A549 (cell line): ENCODE measurements at regions not wholly inside any gene's neighbourhood (a gene's known extent, or its start where the extent isn't known, plus 50 kb on each side); places are given as distances from the start of the nearest gene placed in this dataset.

Source experiments
- ATOH8 ChIP-seq: fragments of 250-450 bp; sonication (Bioruptor Pico); IDR thresholded peaks from 2 replicates; pipeline ENCODE4 v1.5.0; 2020; ENCODE audit warnings: low read depth, mild to moderate bottlenecking, moderate library complexity
- CTCF ChIP-seq: fragments of >200 bp; sonication (Bioruptor Twin); formaldehyde crosslinking; IDR thresholded peaks from 3 replicates; pipeline ENCODE4 v1.5.1; 2016
- JUN ChIP-seq, 2 experiments: fragments of >200 bp; sonication (Bioruptor Twin); formaldehyde crosslinking; IDR thresholded peaks; 2 replicates in 1 of 2; 3 replicates in 1 of 2; pipeline ENCODE4 v1.6.1; 2016 to 2017
- SREBF2 ChIP-seq: fragments of 450-650 bp; IDR thresholded peaks from 2 replicates; pipeline ENCODE4 v1.6.1; 2014; ENCODE audit warnings: mild to moderate bottlenecking, moderate library complexity
- TF ChIP-seq, protein P1 (sequence below): IDR thresholded peaks from 2 replicates; pipeline ENCODE4 v1.6.1; 2012
- TF ChIP-seq, protein P2 (sequence below): fragments of >200 bp; sonication (Bioruptor Twin); formaldehyde crosslinking; IDR thresholded peaks from 3 replicates; pipeline ENCODE4 v1.6.1; 2016

DNA sequence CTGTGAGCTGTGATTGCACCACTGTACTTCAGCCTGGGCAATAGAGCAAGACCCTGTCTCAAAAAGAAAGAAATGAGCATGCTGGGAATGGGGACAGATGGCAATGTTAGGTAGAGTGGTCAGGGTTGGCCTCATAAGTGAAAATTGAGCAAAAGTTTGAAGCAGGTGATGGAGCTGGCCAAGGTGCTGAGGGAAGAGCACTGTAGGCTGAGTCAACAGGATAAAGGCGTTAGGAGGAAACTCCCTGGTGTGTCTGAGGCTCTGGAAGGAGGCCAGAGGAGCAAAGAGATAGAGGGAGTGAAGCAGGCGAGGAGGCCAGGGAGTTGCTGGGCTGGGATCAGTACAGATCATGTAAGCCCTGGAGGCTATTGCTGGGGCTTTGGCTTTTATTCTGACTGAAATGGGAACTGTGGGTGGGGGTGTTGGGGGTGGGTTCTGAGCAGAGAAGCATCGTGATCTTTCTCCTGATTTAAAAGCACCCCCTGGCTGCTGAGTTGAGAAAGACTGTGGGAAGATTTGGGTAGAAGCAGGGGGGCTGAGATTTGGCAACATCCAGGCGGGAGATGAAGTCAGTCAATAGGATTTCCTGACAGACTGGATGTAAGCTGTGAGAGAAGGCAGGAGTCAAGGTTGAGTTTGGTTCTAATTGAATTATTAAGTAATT lies 52.5 kb upstream of the VKORC1L1 start:
- TF ChIP-seq CTCF: no peak
- TF ChIP-seq, protein P1, sequence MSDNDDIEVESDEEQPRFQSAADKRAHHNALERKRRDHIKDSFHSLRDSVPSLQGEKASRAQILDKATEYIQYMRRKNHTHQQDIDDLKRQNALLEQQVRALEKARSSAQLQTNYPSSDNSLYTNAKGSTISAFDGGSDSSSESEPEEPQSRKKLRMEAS: no peak
- TF ChIP-seq, protein P2, sequence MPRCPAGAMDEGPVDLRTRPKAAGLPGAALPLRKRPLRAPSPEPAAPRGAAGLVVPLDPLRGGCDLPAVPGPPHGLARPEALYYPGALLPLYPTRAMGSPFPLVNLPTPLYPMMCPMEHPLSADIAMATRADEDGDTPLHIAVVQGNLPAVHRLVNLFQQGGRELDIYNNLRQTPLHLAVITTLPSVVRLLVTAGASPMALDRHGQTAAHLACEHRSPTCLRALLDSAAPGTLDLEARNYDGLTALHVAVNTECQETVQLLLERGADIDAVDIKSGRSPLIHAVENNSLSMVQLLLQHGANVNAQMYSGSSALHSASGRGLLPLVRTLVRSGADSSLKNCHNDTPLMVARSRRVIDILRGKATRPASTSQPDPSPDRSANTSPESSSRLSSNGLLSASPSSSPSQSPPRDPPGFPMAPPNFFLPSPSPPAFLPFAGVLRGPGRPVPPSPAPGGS: no peak
- no peak for TF ChIP-seq ATOH8
- TF ChIP-seq SREBF2: no peak
- no peak for TF ChIP-seq JUN (IDR thresholded peaks at IDR 0.05)
